ENCODE measurements at regions not wholly inside any gene's neighbourhood (a gene's known extent, or its start where the extent isn't known, plus 50 kb on each side); places are given as distances from the start of the nearest gene placed in this dataset.

DNA sequence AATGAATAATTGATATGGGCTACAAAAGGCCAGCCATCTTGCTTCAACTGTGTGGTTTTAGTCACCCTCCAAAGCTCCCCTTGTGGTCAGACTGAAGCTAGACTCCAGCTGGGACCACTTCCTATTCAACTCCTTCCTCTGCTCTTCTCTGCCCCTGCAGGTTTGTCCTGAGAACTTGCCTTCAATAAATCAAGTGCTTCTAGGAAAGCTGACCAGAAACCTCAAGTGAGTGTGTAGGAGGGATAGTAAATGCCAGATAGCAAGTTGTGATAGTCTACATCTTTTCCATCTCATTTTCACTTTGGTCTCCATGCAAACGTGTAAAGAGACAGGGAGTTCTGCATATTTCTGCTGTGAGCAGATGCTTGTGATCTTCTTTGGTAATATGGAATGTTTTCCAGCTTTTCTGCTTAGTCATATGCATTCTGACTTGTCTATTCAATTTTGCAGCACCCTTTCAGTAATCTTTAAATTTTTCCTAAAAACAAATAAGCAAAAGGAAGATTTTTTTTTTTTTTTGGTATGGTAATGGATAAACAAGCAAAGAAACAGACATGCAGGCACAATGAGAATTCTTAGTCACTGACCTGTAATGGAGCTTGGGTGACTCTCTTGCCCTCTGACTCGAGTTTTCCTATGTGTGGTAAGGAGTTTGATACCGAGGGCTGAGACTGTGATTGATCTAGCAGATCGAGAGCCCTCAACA is 201.3 kb upstream of the BTBD3 start:
- no peaks in the 10 kb centered on the region for H3K4me1 ChIP-seq
- H3K36me3 ChIP-seq = no peaks in the 10 kb centered on the region
- 48 to 68% methylated on average over 4 of the region's 4 CpGs for WGBS, 2 donors
- DNase-seq (no peak), ATAC-seq (peak in 1 of 8 donors; percentile 39)
- no peak overlapping the region for H3K4me3 ChIP-seq
- intact Hi-C loops (cut with DNase I) = no loop called here
- no peaks in the 10 kb centered on the region for H3K9me3 ChIP-seq
- no peaks in the 10 kb centered on the region for H3K27me3 ChIP-seq
- no peak overlapping the region for H3K27ac ChIP-seq
- TF ChIP-seq, protein P1, sequence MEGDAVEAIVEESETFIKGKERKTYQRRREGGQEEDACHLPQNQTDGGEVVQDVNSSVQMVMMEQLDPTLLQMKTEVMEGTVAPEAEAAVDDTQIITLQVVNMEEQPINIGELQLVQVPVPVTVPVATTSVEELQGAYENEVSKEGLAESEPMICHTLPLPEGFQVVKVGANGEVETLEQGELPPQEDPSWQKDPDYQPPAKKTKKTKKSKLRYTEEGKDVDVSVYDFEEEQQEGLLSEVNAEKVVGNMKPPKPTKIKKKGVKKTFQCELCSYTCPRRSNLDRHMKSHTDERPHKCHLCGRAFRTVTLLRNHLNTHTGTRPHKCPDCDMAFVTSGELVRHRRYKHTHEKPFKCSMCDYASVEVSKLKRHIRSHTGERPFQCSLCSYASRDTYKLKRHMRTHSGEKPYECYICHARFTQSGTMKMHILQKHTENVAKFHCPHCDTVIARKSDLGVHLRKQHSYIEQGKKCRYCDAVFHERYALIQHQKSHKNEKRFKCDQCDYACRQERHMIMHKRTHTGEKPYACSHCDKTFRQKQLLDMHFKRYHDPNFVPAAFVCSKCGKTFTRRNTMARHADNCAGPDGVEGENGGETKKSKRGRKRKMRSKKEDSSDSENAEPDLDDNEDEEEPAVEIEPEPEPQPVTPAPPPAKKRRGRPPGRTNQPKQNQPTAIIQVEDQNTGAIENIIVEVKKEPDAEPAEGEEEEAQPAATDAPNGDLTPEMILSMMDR (IDR thresholded peaks at IDR 0.05) = peak in 2 of 9 donors; percentile 18 to 34

DNA sequence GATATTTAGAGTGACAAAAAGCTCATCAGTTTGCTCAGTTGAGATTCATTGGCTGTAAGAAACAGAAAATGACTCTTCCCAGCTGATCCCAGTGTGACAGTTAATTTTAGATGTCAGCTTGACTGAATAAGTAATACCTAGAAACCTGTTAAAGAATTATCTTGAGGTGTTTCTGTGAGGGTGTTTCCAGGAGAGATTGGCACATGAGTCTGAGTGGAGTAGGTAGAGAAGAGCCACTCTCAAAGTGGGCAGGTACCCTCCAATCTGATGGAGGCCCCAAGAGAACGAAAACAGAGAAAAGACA is 200.8 kb upstream of the BTBD3 start:
- Histone ChIP-seq H3K4me3 (no peak overlapping the region), H3K9me3 (no peaks in the 10 kb centered on the region), H3K4me1 (no peaks in the 10 kb centered on the region), H3K27ac (no peak overlapping the region), H3K27me3 (no peaks in the 10 kb centered on the region), H3K36me3 (no peaks in the 10 kb centered on the region)
- WGBS, 2 donors = 94 to 95% methylated on average over 1 of the region's 1 CpG
- ATAC-seq (no peak), DNase-seq (no peak)
- TF ChIP-seq, protein P1 (IDR thresholded peaks at IDR 0.05) = no peak
- intact Hi-C loops (cut with DNase I) = no loop called here

DNA sequence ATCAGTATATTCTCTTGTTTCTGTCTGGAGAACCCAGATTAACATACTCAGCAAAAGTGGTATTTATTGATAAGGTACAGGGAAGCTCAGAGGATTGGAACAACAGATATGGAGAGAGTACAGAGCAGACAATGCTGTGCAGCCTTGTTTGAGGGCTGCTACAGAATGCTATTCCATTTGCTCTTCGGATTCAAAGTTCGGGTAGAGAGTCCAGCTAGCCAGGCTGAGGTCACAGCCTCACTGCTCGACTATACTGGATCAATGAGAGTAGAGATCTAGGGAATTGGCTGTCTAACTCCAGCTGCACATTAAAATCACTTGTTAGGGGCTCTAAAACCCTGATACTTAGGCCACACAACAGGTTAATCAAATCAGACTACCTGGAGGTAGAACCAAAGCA is 200.1 kb upstream of the BTBD3 start:
- ATAC-seq (no peak), DNase-seq (no peak)
- Histone ChIP-seq H3K9me3 (no peaks in the 10 kb centered on the region), H3K27ac (no peak overlapping the region), H3K27me3 (no peaks in the 10 kb centered on the region), H3K36me3 (no peaks in the 10 kb centered on the region), H3K4me3 (no peak overlapping the region), H3K4me1 (no peaks in the 10 kb centered on the region)
- intact Hi-C loops (cut with DNase I) = no loop called here
- 81 to 89% methylated on average over 3 of the region's 3 CpGs for WGBS, 2 donors
- TF ChIP-seq, protein P1 (IDR thresholded peaks at IDR 0.05) = no peak

DNA sequence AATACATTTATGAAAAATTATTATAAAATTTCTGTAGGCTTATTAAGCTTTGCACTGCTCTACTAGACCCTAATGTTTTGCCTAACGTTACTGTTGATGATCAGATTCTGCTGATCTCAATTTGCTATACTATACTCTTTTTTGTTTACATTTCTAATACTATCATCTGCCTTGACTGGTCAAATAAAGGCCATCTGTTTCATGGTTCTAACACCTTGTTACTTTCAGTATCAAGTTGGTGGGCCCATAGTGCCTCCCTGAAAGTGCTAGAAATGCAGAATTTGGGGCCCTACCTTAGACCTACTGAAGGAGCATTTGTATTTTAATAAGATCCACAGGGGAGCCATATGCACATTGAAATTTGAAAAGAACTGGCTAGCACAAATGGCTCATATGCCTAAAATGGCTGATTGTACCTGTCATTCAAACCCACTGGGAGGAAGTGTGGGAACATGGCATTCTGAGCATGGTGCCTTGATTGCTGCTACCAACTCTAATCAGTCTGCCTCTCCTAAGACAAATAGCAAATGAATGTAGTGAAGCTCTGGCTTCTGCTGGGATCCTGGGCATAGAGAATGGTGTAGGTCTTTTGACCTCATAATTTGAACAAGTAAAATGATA is 199.1 kb upstream of the BTBD3 start:
- no peaks in the 10 kb centered on the region for H3K27me3 ChIP-seq
- H3K36me3 ChIP-seq = no peaks in the 10 kb centered on the region
- no peaks in the 10 kb centered on the region for H3K9me3 ChIP-seq
- TF ChIP-seq, protein P1 (IDR thresholded peaks at IDR 0.05) = no peak
- H3K4me1 ChIP-seq = no peaks in the 10 kb centered on the region
- 84 to 91% methylated on average over 1 of the region's 1 CpG for WGBS, 2 donors
- no peak overlapping the region for H3K4me3 ChIP-seq
- H3K27ac ChIP-seq = no peak overlapping the region
- intact Hi-C loops (cut with DNase I) = no loop called here
- no peak for ATAC-seq
- DNase-seq = no peak
